ENCODE measurements at regions not wholly inside any gene's neighbourhood (a gene's known extent, or its start where the extent isn't known, plus 50 kb on each side); places are given as distances from the start of the nearest gene placed in this dataset.

- no peak for TF ChIP-seq NR1H2 (CRISPR knock-in tag; IDR thresholded peaks at IDR 0.05; ENCODE audit: borderline replicate concordance, low read depth)
Measured at GRCh38 chr12:105449431-105449830, 118.9 kb downstream of the C12orf75 start (continued).

GRCh38 chr12:105451211-105451610, 120.7 kb downstream of the C12orf75 start:
- no peak overlapping the region for H3K9ac ChIP-seq (ENCODE audit: insufficient read depth, low read depth, low read length)
- H4K20me1 ChIP-seq (ENCODE audit: insufficient read depth, low read length): no peaks in the 10 kb centered on the region
- FAIRE-seq: no peak
- intact Hi-C loops (cut with micrococcal nuclease; ENCODE audit: unreplicated experiment): no loop called here
- no peaks in the 10 kb centered on the region for H3K4me1 ChIP-seq (ENCODE audit: insufficient read depth, low read length)
- in situ Hi-C loops (cut with HindIII; ENCODE audit: extremely low pct_ligation_motif_present, low pct_unique_long_range_greater_than_20kb): no loop called here
- no peaks in the 10 kb centered on the region; a peak in 1 of 5 replicates for H3K27me3 ChIP-seq (ENCODE audit: control insufficient read depth in 1 of 2, insufficient read depth in 2 of 2, low read length in 2 of 2)
- H3K4me3 ChIP-seq (replicated peaks in 1 of 3; ENCODE audit: insufficient read depth in 1 of 3, low read depth in 2 of 3, low read length in 3 of 3): no peak overlapping the region
- ChIA-PET POLR2A (no interaction called here), CTCF (ENCODE audit: low intra/inter-chr PET ratio, low total read pairs) (no interaction called here)
- no peak for TF ChIP-seq ZNF703 (CRISPR knock-in tag; IDR thresholded peaks at IDR 0.05; ENCODE audit: borderline replicate concordance)
- TF ChIP-seq FOXO1 (CRISPR knock-in tag; IDR thresholded peaks at IDR 0.05): no peak
- no peak for TF ChIP-seq THRA (CRISPR knock-in tag; IDR thresholded peaks at IDR 0.05; ENCODE audit: borderline replicate concordance)
- TF ChIP-seq GATAD1 (CRISPR knock-in tag; IDR thresholded peaks at IDR 0.05): no peak
- no peak for TF ChIP-seq SRSF4 (IDR thresholded peaks at IDR 0.05; ENCODE audit: low read depth, low read length, poor library complexity, severe bottlenecking)
- TF ChIP-seq MLLT10 (CRISPR knock-in tag; IDR thresholded peaks at IDR 0.05): no peak
- H3K4me2 ChIP-seq (ENCODE audit: low read depth, low read length): no peak overlapping the region
- no peak overlapping the region for H3K27ac ChIP-seq (ENCODE audit: extremely low read length, insufficient read depth, low read length)
- no peaks in the 10 kb centered on the region for H3K9me3 ChIP-seq (ENCODE audit: low read length)
- H3K36me3 ChIP-seq (replicated peaks in 1 of 2; ENCODE audit: control insufficient read depth in 1 of 2, insufficient read depth in 2 of 2, low read length in 2 of 2): no peaks in the 10 kb centered on the region
- 0% methylated on average over 3 of the region's 3 CpGs for WGBS (ENCODE audit: low lambda C conversion rate)
- no peak for DNase-seq (ENCODE audit: low spot score)
- H3K79me2 ChIP-seq (ENCODE audit: insufficient read depth, low read length): no peaks in the 10 kb centered on the region
- no peak for ATAC-seq
- no peak overlapping the region for H2AFZ ChIP-seq (ENCODE audit: low read length)
- BruUV-seq (replicated peaks): no TSS peak
